IMR-90 (cell line): ENCODE measurements at regions not wholly inside any gene's neighbourhood (a gene's known extent, or its start where the extent isn't known, plus 50 kb on each side); places are given as distances from the start of the nearest gene placed in this dataset.

Experiments
- ATAC-seq: fragments of 200-7000 bp; cut with Tn5 transposase; 2 replicates; pipeline ENCODE4 v1.9.1; 2020; ENCODE audit warnings: low read depth, mild to moderate bottlenecking, moderate library complexity
- BruUV-seq: library from RNA; stranded (reverse); fragments of 400-500 nt; replicated peaks from 2 replicates; lab custom pipeline; 2021; lab: Mats Ljungman, UMichigan
- CTCF ChIA-PET: fragments of 300-600 bp; formaldehyde crosslinking; extraction: SDS; loops from one replicate; lab custom pipeline; 2021; ENCODE audit warnings: antibody characterized with exemption; lab: Yijun Ruan, JAX
- POLR2A ChIA-PET: fragments of 300-600 bp; sonication (Branson Sonifier 250); formaldehyde crosslinking; loops from one replicate; lab custom pipeline; 2022; ENCODE audit warnings: antibody characterized with exemption; ENCODE audit not compliant: unreplicated experiment; lab: Charles Lee
- DNase-seq: peaks from one replicate; pipeline ENCODE4 v3.0.0; 2013
- H2AFZ ChIP-seq: replicated peaks from 2 replicates; pipeline ENCODE3; 2013; ENCODE audit warnings: low read length, mild to moderate bottlenecking; ENCODE audit not compliant: poor library complexity
- H2AK5ac ChIP-seq: 2 replicates; pipeline ENCODE4 v1.6.1; 2013; ENCODE audit warnings: low read depth, low read length, inconsistent platforms
- H2AK9ac ChIP-seq: replicated peaks from 2 replicates; pipeline ENCODE3; 2013; ENCODE audit warnings: mild to moderate bottlenecking, low read depth, low read length, moderate library complexity; ENCODE audit not compliant: poor library complexity
- H2BK120ac ChIP-seq: 2 replicates; pipeline ENCODE4 v1.6.1; 2013; ENCODE audit warnings: low read depth, low read length, inconsistent platforms
- H2BK15ac ChIP-seq: 3 replicates; pipeline ENCODE4 v1.6.1; 2013; ENCODE audit warnings: low read depth, low read length, inconsistent platforms
- H2BK20ac ChIP-seq: 2 replicates; pipeline ENCODE4 v1.6.1; 2013; ENCODE audit warnings: low read depth, mild to moderate bottlenecking, inconsistent platforms, low read length, moderate library complexity
- H2BK5ac ChIP-seq: 2 replicates; pipeline ENCODE4 v1.6.1; 2013; ENCODE audit warnings: mild to moderate bottlenecking, low read depth, low read length, inconsistent platforms; ENCODE audit not compliant: poor library complexity, severe bottlenecking
- H3K14ac ChIP-seq: replicated peaks from 2 replicates; pipeline ENCODE4 v1.6.1; 2013; ENCODE audit warnings: low read depth, low read length, inconsistent platforms
- H3K18ac ChIP-seq: 2 replicates; pipeline ENCODE4 v1.6.1; 2013; ENCODE audit warnings: low read depth, low read length, control low read depth
- H3K23ac ChIP-seq: 2 replicates; pipeline ENCODE4 v1.6.1; 2013; ENCODE audit warnings: low read depth, low read length, inconsistent platforms
- H3K27ac ChIP-seq: 2 replicates; pipeline ENCODE4 v1.5.1; 2013; ENCODE audit warnings: mild to moderate bottlenecking, control low read depth, low read length; ENCODE audit not compliant: insufficient read depth
- H3K27me3 ChIP-seq: 2 replicates; pipeline ENCODE4 v1.6.1; 2013; ENCODE audit warnings: low read length; ENCODE audit not compliant: control insufficient read depth, insufficient read depth
- H3K36me3 ChIP-seq: 2 replicates; pipeline ENCODE4 v1.6.1; 2013; ENCODE audit warnings: low read length, mixed read lengths; ENCODE audit not compliant: control insufficient read depth, insufficient read depth
- H3K4ac ChIP-seq: 2 replicates; pipeline ENCODE4 v1.6.1; 2013; ENCODE audit warnings: low read depth, low read length, inconsistent platforms
- H3K4me1 ChIP-seq: 2 replicates; pipeline ENCODE4 v1.6.1; 2013; ENCODE audit warnings: low read length, mixed read lengths; ENCODE audit not compliant: control insufficient read depth, insufficient read depth
- H3K4me2 ChIP-seq: 2 replicates; pipeline ENCODE4 v1.6.1; 2013; ENCODE audit warnings: low read depth, mild to moderate bottlenecking, control low read depth, low read length, moderate library complexity
- H3K4me3 ChIP-seq: 2 replicates; pipeline ENCODE4 v1.5.1; 2013; ENCODE audit warnings: low read depth, mild to moderate bottlenecking, control low read depth, low read length, moderate library complexity; ENCODE audit not compliant: insufficient read depth
- H3K56ac ChIP-seq: 2 replicates; pipeline ENCODE4 v1.6.1; 2013; ENCODE audit warnings: low read length, inconsistent platforms; ENCODE audit not compliant: insufficient read depth; ENCODE audit errors: extremely low read depth
- H3K79me1 ChIP-seq, 2 experiments: 2 replicates each; pipeline ENCODE4 v1.6.1; 2013; ENCODE audit warnings: low read length in 2 of 2, inconsistent platforms in 1 of 2, low read depth in 1 of 2
- H3K9ac ChIP-seq: 2 replicates; pipeline ENCODE4 v1.6.1; 2013; ENCODE audit warnings: low read depth, low read length, control low read depth
- H3K9me1 ChIP-seq: 2 replicates; pipeline ENCODE4 v1.6.1; 2013; ENCODE audit warnings: low read length, inconsistent platforms; ENCODE audit not compliant: insufficient read depth
- H3K9me3 ChIP-seq: 2 replicates; pipeline ENCODE4 v1.6.1; 2013; ENCODE audit warnings: low read length; ENCODE audit not compliant: control insufficient read depth, insufficient read depth
- H4K20me1 ChIP-seq: 2 replicates; pipeline ENCODE4 v1.6.1; 2013; ENCODE audit warnings: low read length, inconsistent platforms; ENCODE audit not compliant: insufficient read depth
- H4K5ac ChIP-seq: 2 replicates; pipeline ENCODE4 v1.6.1; 2013; ENCODE audit warnings: mild to moderate bottlenecking, low read depth, low read length, control low read depth
- H4K8ac ChIP-seq, 2 experiments: 2 replicates each; pipeline ENCODE4 v1.6.1; 2013; ENCODE audit warnings: low read depth in 2 of 2, low read length in 2 of 2, control low read depth in 1 of 2, inconsistent platforms in 1 of 2
- H4K91ac ChIP-seq: 2 replicates; pipeline ENCODE4 v1.6.1; 2013; ENCODE audit warnings: low read depth, low read length, inconsistent platforms; ENCODE audit not compliant: insufficient read depth
- BHLHE40 ChIP-seq: fragments of 150-350 bp; IDR thresholded peaks from 2 replicates; pipeline ENCODE4 v1.6.1; 2016; ENCODE audit warnings: mild to moderate bottlenecking, low read depth, low read length
- CEBPB ChIP-seq: IDR thresholded peaks from 2 replicates; pipeline ENCODE4 v1.6.1; 2012; ENCODE audit warnings: low read depth, low read length, improper control_type of control experiment
- CHD1 ChIP-seq: IDR thresholded peaks from 2 replicates; pipeline ENCODE4 v1.6.1; 2012; ENCODE audit warnings: low read depth, low read length, improper control_type of control experiment
- FOS ChIP-seq: fragments of 150-350 bp; IDR thresholded peaks from 2 replicates; pipeline ENCODE4 v1.6.1; 2016; ENCODE audit warnings: low read depth, low read length
- MAFK ChIP-seq: IDR thresholded peaks from 2 replicates; pipeline ENCODE4 v1.6.1; 2012; ENCODE audit warnings: low read depth, low read length, improper control_type of control experiment
- MAZ ChIP-seq: IDR thresholded peaks from 2 replicates; pipeline ENCODE4 v1.6.1; 2012; ENCODE audit warnings: low read depth, mild to moderate bottlenecking, low read length, improper control_type of control experiment, moderate library complexity, borderline replicate concordance
- MXI1 ChIP-seq: IDR thresholded peaks from 2 replicates; pipeline ENCODE4 v1.6.1; 2012; ENCODE audit warnings: low read depth, mild to moderate bottlenecking, low read length, moderate library complexity, borderline replicate concordance
- NFE2L2 ChIP-seq: fragments of 150-350 bp; IDR thresholded peaks from 2 replicates; pipeline ENCODE4 v1.6.1; 2016; ENCODE audit warnings: low read depth, mild to moderate bottlenecking, low read length
- POLR2A ChIP-seq: IDR thresholded peaks from 2 replicates; pipeline ENCODE4 v1.6.1; 2012; ENCODE audit warnings: mild to moderate bottlenecking, low read depth, low read length
- RAD21 ChIP-seq: IDR thresholded peaks from 2 replicates; pipeline ENCODE4 v1.6.1; 2012; ENCODE audit warnings: low read length, improper control_type of control experiment
- RCOR1 ChIP-seq: IDR thresholded peaks from 2 replicates; pipeline ENCODE4 v1.6.1; 2012; ENCODE audit warnings: mild to moderate bottlenecking, low read length, improper control_type of control experiment; ENCODE audit not compliant: insufficient replicate concordance
- RFX5 ChIP-seq: IDR thresholded peaks from 2 replicates; pipeline ENCODE4 v1.8.0; 2012; ENCODE audit warnings: low read depth, mild to moderate bottlenecking, low read length, moderate library complexity
- SMC3 ChIP-seq: fragments of 150-350 bp; IDR thresholded peaks from 2 replicates; pipeline ENCODE4 v1.6.1; 2016; ENCODE audit warnings: low read depth, mild to moderate bottlenecking, antibody characterized with exemption, low read length, moderate library complexity
- WGBS, 2 experiments: methylation state at CpG; one replicate each; pipeline versions ENCODE4 v1.1.5 to v1.1.7; 2013; ENCODE audit warnings: missing lambda C conversion rate in 2 of 2; ENCODE audit not compliant: insufficient read length in 1 of 2; ENCODE audit errors: extremely low coverage in 2 of 2; 5-methylcytosine and 5-hydroxymethylcytosine counted together
- dilution Hi-C: fragments of 300-500 bp; cut with HindIII; formaldehyde crosslinking; loops from one replicate; pipeline ENCODE4 v1.14.3; 2018; ENCODE audit warnings: low sequenced_read_pairs; ENCODE audit not compliant: unreplicated experiment
- in situ Hi-C: fragments of 300-500 bp; cut with MboI; formaldehyde crosslinking; loops from 3 replicates; pipeline ENCODE4 v1.14.3; 2019; ENCODE audit warnings: low sequenced_read_pairs, inconsistent platforms, mixed read lengths
- intact Hi-C: fragments of 100-400 bp; cut with micrococcal nuclease; formaldehyde crosslinking; loops from 2 replicates; pipeline ENCODE4 v1.10.0; 2022
- TF ChIP-seq, protein P1 (sequence below): fragments of 150-350 bp; IDR thresholded peaks from 2 replicates; pipeline ENCODE4 v1.6.1; 2017; ENCODE audit warnings: mild to moderate bottlenecking, antibody characterized with exemption, low read length, low read depth
- TF ChIP-seq, protein P2 (sequence below): fragments of 150-350 bp; IDR thresholded peaks from 2 replicates; pipeline ENCODE4 v1.6.1; 2016; ENCODE audit warnings: low read depth, mild to moderate bottlenecking, low read length, moderate library complexity, borderline replicate concordance
- TF ChIP-seq, protein P3 (sequence below): conservative IDR thresholded peaks from 2 replicates; pipeline ENCODE4 v1.5.1; 2012; ENCODE audit warnings: mild to moderate bottlenecking, low read depth, low read length, improper control_type of control experiment

DNA sequence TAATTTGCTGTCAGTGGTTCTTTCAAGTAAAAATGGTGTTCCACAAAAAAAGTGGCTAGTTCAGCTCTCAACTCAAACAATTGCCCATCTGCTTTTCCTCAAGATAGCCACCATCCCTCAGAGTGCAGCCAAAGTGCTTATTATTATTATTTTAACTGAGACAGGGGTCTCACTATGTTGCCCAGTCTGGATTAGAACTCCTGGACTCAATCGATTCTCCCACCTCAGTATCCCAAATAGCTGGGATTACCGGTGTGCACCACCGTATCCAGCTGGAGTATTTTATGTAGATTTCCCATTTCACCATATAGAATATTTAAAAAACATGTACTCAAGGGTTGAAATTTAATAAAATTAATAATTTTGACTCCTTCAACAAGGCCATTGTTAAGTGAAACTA is 62.1 kb upstream of the USP9X start:
- Histone ChIP-seq H3K9me3 (peaks cover 2% of the 10 kb centered on the region), H2BK120ac (no peak overlapping the region), H4K20me1 (no peaks in the 10 kb centered on the region), H3K79me1 (no peaks in the 10 kb centered on the region), H3K4ac (no peak overlapping the region), H3K56ac (no peak overlapping the region), H3K4me2 (no peak overlapping the region), H3K18ac (no peak overlapping the region), H2AFZ (no peak overlapping the region), H3K27ac (no peak overlapping the region), H3K9me1 (no peaks in the 10 kb centered on the region), H3K4me1 (no peaks in the 10 kb centered on the region), H2AK5ac (no peak overlapping the region), H3K36me3 (no peaks in the 10 kb centered on the region), H2BK20ac (no peak overlapping the region), H4K5ac (no peak overlapping the region), H2AK9ac (no peak overlapping the region), H3K9ac (no peak overlapping the region), H3K27me3 (peaks cover 3% of the 10 kb centered on the region), H3K4me3 (no peak overlapping the region), H4K8ac (no peak overlapping the region), H2BK5ac (no peak overlapping the region), H3K23ac (no peak overlapping the region), H2BK15ac (no peak overlapping the region), H4K91ac (no peak overlapping the region), H3K14ac (no peak overlapping the region)
- intact Hi-C loops (no loop called here), dilution Hi-C loops (no loop called here), in situ Hi-C loops (no loop called here)
- ChIA-PET CTCF (no interaction called here), POLR2A (no interaction called here)
- DNase-seq: no peak
- no TSS peak for BruUV-seq
- WGBS, 2 experiments: no CpG with 5 or more reads among the region's 3 CpGs
- no peak for TF ChIP-seq MAZ
- no peak for TF ChIP-seq MAFK
- TF ChIP-seq, protein P1, sequence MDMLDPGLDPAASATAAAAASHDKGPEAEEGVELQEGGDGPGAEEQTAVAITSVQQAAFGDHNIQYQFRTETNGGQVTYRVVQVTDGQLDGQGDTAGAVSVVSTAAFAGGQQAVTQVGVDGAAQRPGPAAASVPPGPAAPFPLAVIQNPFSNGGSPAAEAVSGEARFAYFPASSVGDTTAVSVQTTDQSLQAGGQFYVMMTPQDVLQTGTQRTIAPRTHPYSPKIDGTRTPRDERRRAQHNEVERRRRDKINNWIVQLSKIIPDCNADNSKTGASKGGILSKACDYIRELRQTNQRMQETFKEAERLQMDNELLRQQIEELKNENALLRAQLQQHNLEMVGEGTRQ: no peak
- TF ChIP-seq CHD1: no peak
- no peak for TF ChIP-seq BHLHE40
- TF ChIP-seq RFX5: no peak
- TF ChIP-seq FOS: no peak
- no peak for TF ChIP-seq CEBPB
- TF ChIP-seq POLR2A: no peak
- TF ChIP-seq RCOR1: no peak
- TF ChIP-seq, protein P2, sequence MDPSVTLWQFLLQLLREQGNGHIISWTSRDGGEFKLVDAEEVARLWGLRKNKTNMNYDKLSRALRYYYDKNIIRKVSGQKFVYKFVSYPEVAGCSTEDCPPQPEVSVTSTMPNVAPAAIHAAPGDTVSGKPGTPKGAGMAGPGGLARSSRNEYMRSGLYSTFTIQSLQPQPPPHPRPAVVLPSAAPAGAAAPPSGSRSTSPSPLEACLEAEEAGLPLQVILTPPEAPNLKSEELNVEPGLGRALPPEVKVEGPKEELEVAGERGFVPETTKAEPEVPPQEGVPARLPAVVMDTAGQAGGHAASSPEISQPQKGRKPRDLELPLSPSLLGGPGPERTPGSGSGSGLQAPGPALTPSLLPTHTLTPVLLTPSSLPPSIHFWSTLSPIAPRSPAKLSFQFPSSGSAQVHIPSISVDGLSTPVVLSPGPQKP: no peak
- TF ChIP-seq SMC3: no peak
- TF ChIP-seq, protein P3, sequence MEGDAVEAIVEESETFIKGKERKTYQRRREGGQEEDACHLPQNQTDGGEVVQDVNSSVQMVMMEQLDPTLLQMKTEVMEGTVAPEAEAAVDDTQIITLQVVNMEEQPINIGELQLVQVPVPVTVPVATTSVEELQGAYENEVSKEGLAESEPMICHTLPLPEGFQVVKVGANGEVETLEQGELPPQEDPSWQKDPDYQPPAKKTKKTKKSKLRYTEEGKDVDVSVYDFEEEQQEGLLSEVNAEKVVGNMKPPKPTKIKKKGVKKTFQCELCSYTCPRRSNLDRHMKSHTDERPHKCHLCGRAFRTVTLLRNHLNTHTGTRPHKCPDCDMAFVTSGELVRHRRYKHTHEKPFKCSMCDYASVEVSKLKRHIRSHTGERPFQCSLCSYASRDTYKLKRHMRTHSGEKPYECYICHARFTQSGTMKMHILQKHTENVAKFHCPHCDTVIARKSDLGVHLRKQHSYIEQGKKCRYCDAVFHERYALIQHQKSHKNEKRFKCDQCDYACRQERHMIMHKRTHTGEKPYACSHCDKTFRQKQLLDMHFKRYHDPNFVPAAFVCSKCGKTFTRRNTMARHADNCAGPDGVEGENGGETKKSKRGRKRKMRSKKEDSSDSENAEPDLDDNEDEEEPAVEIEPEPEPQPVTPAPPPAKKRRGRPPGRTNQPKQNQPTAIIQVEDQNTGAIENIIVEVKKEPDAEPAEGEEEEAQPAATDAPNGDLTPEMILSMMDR: no peak
- no peak for TF ChIP-seq NFE2L2
- no peak for TF ChIP-seq RAD21
- TF ChIP-seq MXI1: no peak
- ATAC-seq: no peak
